ENCODE measurements at regions not wholly inside any gene's neighbourhood (a gene's known extent, or its start where the extent isn't known, plus 50 kb on each side); places are given as distances from the start of the nearest gene placed in this dataset.

GRCh38 chr16:26281381-26282110, 589.8 kb downstream of the HS3ST4 start:
- in situ Hi-C loops (cut with MboI; ENCODE audit: low sequenced_read_pairs): no loop called here

GRCh38 chr16:26295625-26296304, 604.0 kb downstream of the HS3ST4 start:
- in situ Hi-C loops (cut with MboI; ENCODE audit: low sequenced_read_pairs): no loop called here

GRCh38 chr16:26301516-26301915, 609.8 kb downstream of the HS3ST4 start:
- in situ Hi-C loops (cut with MboI; ENCODE audit: low sequenced_read_pairs): no loop called here

- in situ Hi-C loops (cut with MboI; ENCODE audit: low sequenced_read_pairs): no loop called here
Measured at GRCh38 chr16:26316683-26317464, 625.1 kb downstream of the HS3ST4 start.

DNA sequence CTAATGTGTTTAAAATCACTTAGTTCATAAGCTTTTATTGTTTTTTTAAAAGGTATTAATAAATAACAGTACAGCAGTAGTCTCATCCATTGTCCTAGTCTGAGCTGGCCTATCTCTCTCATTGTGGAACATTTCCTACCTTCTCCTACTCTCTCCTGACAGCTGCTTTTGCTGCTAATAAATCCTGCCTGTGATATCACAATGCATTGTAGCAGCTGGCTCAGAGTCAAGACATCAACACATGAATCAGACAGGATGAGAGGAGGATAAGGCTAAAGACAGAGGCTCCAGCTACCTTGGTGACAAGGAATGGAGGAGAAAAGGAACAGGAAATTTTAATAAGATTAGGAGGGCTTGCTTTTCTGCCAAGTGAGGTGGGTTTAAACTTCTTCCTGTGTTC, 626.1 kb downstream of the HS3ST4 start:
- in situ Hi-C loops (cut with MboI; ENCODE audit: low sequenced_read_pairs): no loop called here

GRCh38 chr16:26330654-26331053, 638.9 kb downstream of the HS3ST4 start:
- in situ Hi-C loops (cut with MboI; ENCODE audit: low sequenced_read_pairs): loop anchor here (25.0 kb wide), 1 partner anchor 107 kb away; no protein-coding TSS in a partner anchor

DNA sequence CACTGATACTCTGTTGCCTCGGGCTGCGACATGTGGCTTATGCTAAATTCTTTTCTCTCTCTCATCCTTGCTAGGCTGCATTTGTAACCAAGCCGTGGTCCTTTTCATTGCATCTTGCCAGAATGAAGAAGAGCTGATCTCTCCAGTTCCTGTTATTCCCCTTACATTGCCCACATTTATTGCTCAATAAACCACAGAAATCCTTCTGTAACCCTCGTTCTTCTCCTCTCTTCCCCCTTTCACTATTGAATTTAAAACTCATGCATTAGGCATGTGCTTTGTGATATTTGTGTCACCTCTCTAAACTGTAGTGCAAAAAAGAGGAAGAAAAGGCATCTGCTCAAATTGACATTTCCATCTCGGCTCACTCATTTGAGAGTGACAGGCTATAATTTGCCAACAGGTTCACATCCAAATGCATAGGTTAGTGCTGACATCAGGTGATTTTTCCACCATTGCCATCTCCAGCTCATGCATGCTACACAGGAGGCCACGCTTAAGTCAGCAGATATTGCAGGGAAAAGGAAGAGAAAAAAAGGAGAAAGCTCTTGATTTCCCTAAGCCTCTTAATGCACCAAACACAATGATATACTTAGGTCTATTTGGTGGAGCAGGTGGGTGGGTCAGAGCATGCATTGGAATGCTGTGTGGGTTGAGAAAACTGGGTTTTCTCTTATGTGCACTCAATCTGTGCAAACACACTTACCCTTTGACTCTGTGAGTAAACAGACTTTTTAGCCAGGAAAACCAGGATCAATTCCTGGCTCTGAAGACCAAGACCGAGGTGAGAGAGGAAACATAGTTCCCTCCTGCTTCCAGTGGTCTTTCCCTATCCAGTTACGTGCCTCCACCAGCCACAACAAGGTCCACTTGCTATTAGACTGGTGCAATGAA, 642.7 kb downstream of the HS3ST4 start:
- in situ Hi-C loops (cut with MboI; ENCODE audit: low sequenced_read_pairs): loop anchor here (25.0 kb wide), 1 partner anchor 103 kb away; no protein-coding TSS in a partner anchor

DNA sequence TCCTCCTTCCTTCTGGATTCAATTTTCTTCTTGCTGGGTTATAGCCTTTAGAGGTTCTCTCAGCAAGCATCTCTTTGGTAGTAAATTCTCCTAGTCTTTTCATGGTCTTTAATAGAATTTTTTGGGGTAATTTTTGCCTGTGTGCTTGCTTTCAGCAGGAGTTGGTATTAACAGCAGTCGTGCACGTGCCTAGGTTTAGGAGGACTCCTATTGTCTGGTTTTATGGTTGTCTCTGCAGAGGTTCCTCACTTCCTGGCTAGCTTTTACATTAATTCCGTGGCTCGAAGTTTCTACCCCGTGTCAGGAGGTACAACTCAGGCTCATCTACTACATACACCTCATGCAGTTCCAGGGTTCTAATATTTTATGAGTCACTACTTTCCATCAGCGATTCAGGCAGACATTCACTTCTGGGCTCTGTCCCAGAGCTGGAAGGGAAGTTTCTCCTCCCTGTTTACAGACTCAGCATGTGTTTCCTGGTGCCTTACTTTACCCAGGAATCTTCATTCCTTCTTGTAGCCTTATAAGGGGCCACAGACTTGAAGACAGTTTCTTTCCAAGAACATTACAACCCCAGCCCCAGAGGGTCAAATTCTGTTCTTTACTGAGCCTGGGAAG, 643.6 kb downstream of the HS3ST4 start:
- in situ Hi-C loops (cut with MboI; ENCODE audit: low sequenced_read_pairs): loop anchor here (25.0 kb wide), 1 partner anchor 102 kb away; no protein-coding TSS in a partner anchor

GRCh38 chr16:26342621-26343020, 650.9 kb downstream of the HS3ST4 start:
- in situ Hi-C loops (cut with MboI; ENCODE audit: low sequenced_read_pairs): loop anchor here (25.0 kb wide), 1 partner anchor 95 kb away; no protein-coding TSS in a partner anchor

DNA sequence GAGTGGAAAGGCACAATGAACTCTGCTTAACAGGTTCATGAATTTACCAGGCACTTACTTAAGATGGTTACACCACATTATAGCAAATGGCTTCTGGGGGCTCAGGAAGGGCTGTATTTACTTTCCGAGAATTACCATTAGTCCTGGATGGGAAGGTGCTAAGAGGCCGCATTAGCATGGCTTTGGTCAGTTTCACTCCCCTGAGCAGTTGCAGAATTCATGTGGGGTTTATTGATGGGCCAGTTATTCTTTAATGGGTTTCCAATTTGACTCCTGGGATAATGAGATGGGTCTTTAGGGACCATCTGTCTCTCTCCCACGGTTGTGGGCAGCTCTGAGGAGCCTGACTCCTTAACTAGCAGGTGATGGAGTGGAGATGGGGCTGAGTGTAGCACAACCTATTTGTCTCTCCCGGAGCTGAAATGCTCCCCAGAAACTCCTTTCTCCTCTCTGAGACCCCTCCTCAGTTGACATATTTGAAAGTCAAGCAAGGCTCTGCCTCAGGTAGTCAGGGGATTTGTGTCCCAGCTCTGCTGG, 652.5 kb downstream of the HS3ST4 start:
- in situ Hi-C loops (cut with MboI; ENCODE audit: low sequenced_read_pairs): loop anchor here (25.0 kb wide), 1 partner anchor 93 kb away; no protein-coding TSS in a partner anchor

DNA sequence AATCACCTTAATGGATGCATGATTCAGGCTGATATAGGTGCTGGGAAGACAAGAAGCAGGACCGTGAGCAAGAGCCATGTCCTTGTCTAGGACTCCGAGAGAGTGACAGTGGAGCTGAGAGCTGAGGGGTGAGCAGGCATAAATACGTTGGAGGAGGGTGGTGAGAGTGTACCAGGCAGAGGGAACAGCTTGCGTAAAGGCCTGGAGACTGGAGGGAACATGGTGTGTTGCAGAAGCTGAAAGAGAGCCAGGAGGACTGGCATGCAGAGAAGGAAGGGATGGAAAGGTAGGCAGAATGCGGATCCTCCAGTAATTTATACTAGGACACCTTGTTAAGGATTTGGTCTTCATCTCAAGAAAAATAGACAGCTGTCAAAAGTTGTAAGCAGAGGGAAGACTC, 653.2 kb downstream of the HS3ST4 start:
- in situ Hi-C loops (cut with MboI; ENCODE audit: low sequenced_read_pairs): loop anchor here (25.0 kb wide), 1 partner anchor 92 kb away; no protein-coding TSS in a partner anchor

DNA sequence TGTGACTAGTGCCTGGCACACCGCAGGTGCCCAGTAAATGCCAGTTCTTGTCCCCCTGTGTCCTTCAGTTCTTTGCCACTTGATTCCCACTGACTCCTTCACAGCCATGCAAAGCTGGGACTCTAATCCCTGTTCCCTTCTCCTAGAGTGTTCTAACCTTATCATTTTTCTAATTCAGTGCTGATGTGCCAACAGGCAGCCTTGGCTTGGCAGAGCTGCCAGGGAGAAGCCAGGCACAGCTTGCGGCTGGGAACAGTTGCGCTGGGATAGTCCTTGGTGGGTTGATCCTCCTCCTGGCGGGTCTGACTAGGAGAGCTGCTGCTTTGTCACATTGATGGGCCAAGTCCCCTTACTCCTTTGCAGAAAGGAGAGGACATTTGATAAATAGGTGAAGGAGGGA, 654.2 kb downstream of the HS3ST4 start:
- in situ Hi-C loops (cut with MboI; ENCODE audit: low sequenced_read_pairs): loop anchor here (25.0 kb wide), 1 partner anchor 91 kb away; no protein-coding TSS in a partner anchor

- in situ Hi-C loops (cut with MboI; ENCODE audit: low sequenced_read_pairs): loop anchor here (25.0 kb wide), 1 partner anchor 89 kb away; no protein-coding TSS in a partner anchor
Measured at GRCh38 chr16:26348095-26348494, 656.3 kb downstream of the HS3ST4 start.

DNA sequence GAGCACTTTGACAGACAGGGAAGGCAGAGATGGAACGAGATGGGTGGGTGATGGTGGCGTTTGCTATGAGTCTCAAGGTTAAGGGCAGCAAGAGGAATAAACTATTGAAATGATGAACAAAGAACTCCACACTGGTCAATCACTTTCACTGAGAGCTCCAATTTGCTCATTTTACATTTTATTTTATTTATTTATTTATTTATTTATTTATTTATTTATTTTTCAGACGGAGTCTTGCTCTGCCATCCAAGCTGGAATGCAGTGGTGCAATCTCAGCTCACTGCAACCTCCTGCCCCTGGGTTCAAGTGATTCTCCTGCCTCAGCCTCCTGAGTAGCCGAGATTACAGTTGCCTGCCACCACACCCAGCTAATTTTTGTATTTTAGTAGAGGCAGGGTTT, 669.1 kb downstream of the HS3ST4 start:
- in situ Hi-C loops (cut with MboI; ENCODE audit: low sequenced_read_pairs): no loop called here

- in situ Hi-C loops (cut with MboI; ENCODE audit: low sequenced_read_pairs): no loop called here
Measured at GRCh38 chr16:26363581-26363980, 671.8 kb downstream of the HS3ST4 start.

DNA sequence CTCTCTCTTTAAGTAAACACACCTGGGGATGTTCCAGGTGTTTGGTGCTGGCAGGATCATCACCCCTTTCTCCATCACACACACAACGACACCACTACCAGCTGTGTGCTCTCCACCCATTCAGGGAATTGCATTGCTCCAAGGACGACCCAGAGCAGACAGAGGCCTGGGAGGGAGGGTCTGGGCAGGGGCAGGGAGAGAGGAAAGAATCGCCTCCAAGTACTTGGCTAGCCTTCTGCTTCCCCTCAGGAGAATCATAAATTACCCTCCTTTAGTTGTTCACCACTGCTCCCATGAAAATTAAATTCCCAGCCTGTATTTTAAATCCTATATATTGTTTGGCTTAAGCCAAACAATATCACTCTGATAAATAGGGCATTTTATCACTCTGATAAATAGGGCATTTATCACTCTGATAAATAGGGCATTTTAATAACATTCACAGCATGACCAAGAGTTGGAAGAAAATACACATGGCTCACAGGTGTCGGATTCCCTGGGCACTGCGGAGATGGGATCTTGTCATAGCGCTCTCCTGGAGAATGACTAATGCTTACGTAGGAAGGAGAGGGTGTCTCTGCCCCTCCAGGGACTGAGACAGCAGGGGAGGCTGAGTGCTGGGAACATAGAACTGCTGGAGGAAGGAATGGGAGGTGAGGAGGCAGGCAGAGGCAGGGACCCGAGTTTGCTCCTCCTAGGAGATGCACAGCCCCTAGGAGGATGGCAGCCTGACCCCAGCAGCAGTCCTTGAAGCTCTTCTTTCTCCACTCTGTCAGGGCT, 673.6 kb downstream of the HS3ST4 start:
- in situ Hi-C loops (cut with MboI; ENCODE audit: low sequenced_read_pairs): no loop called here

GRCh38 chr16:26371349-26371869, 679.6 kb downstream of the HS3ST4 start:
- in situ Hi-C loops (cut with MboI; ENCODE audit: low sequenced_read_pairs): no loop called here

- in situ Hi-C loops (cut with MboI; ENCODE audit: low sequenced_read_pairs): no loop called here
Measured at GRCh38 chr16:26374279-26374925, 682.6 kb downstream of the HS3ST4 start.

Data from HL-60/S4 treated with retinoic acid at 250 ng/mL for 4 days and 3 days (cell line).